ENCODE measurements at regions not wholly inside any gene's neighbourhood (a gene's known extent, or its start where the extent isn't known, plus 50 kb on each side); places are given as distances from the start of the nearest gene placed in this dataset.

GRCh38 chr18:30044496-30044895, 998.0 kb downstream of the DSC3 start:
- no peak overlapping the region for H3K27ac ChIP-seq
- no peak for TF ChIP-seq POLR2A (IDR thresholded peaks at IDR 0.05)
- TF ChIP-seq POLR2AphosphoS5 (IDR thresholded peaks at IDR 0.05), result no peak
- TF ChIP-seq CTCF (IDR thresholded peaks at IDR 0.05), result no peak
- TF ChIP-seq EP300 (IDR thresholded peaks at IDR 0.05), result no peak
- no peak for DNase-seq (ENCODE audit: low spot score in 2 of 2)
- H3K9me3 ChIP-seq, result no peaks in the 10 kb centered on the region
- H3K27me3 ChIP-seq, result no peaks in the 10 kb centered on the region
- 60% methylated on average over 5 of the region's 5 CpGs for WGBS
- H3K4me3 ChIP-seq, result no peak overlapping the region
- H3K36me3 ChIP-seq, result no peaks in the 10 kb centered on the region
- H3K4me1 ChIP-seq, result no peaks in the 10 kb centered on the region

GRCh38 chr18:30039201-30039600, 1003.3 kb downstream of the DSC3 start:
- H3K4me1 ChIP-seq, result no peaks in the 10 kb centered on the region
- H3K27ac ChIP-seq, result no peak overlapping the region
- H3K9me3 ChIP-seq, result no peaks in the 10 kb centered on the region
- no peak overlapping the region for H3K4me3 ChIP-seq
- no peaks in the 10 kb centered on the region for H3K27me3 ChIP-seq
- no peaks in the 10 kb centered on the region for H3K36me3 ChIP-seq
- no peak for DNase-seq (ENCODE audit: low spot score in 2 of 2)
- TF ChIP-seq POLR2A (IDR thresholded peaks at IDR 0.05) (no peak), CTCF (IDR thresholded peaks at IDR 0.05) (no peak), POLR2AphosphoS5 (IDR thresholded peaks at IDR 0.05) (no peak), EP300 (IDR thresholded peaks at IDR 0.05) (no peak)

- Histone ChIP-seq H3K4me3 (no peak overlapping the region), H3K27ac (no peak overlapping the region), H3K9me3 (no peaks in the 10 kb centered on the region), H3K27me3 (no peaks in the 10 kb centered on the region), H3K36me3 (no peaks in the 10 kb centered on the region), H3K4me1 (no peaks in the 10 kb centered on the region)
- TF ChIP-seq POLR2AphosphoS5 (IDR thresholded peaks at IDR 0.05) (no peak), POLR2A (IDR thresholded peaks at IDR 0.05) (no peak), EP300 (IDR thresholded peaks at IDR 0.05) (no peak), CTCF (IDR thresholded peaks at IDR 0.05) (no peak)
- DNase-seq (ENCODE audit: low spot score in 2 of 2), result no peak
- WGBS, result 92% methylated on average over 3 of the region's 3 CpGs
Measured at GRCh38 chr18:30034818-30035217, 1007.7 kb downstream of the DSC3 start.

GRCh38 chr18:30016179-30016578, 1026.4 kb downstream of the DSC3 start:
- TF ChIP-seq CTCF (IDR thresholded peaks at IDR 0.05) (no peak), POLR2A (IDR thresholded peaks at IDR 0.05) (no peak), EP300 (IDR thresholded peaks at IDR 0.05) (no peak), POLR2AphosphoS5 (IDR thresholded peaks at IDR 0.05) (no peak)
- no peaks in the 10 kb centered on the region for H3K27me3 ChIP-seq
- 58% methylated on average over 2 of the region's 2 CpGs for WGBS
- H3K9me3 ChIP-seq, result no peaks in the 10 kb centered on the region
- no peaks in the 10 kb centered on the region for H3K36me3 ChIP-seq
- H3K4me3 ChIP-seq, result no peak overlapping the region
- no peak overlapping the region for H3K27ac ChIP-seq
- H3K4me1 ChIP-seq, result no peaks in the 10 kb centered on the region
- no peak for DNase-seq (ENCODE audit: low spot score in 2 of 2)

GRCh38 chr18:30004965-30005364, 1037.6 kb downstream of the DSC3 start:
- Histone ChIP-seq H3K36me3 (no peaks in the 10 kb centered on the region), H3K4me3 (no peak overlapping the region), H3K4me1 (no peaks in the 10 kb centered on the region), H3K27me3 (no peaks in the 10 kb centered on the region), H3K9me3 (no peaks in the 10 kb centered on the region), H3K27ac (no peak overlapping the region)
- WGBS, result 80% methylated on average over 1 of the region's 1 CpG
- TF ChIP-seq POLR2AphosphoS5 (IDR thresholded peaks at IDR 0.05) (no peak), POLR2A (IDR thresholded peaks at IDR 0.05) (no peak), CTCF (IDR thresholded peaks at IDR 0.05) (no peak)
- no peak for DNase-seq (ENCODE audit: low spot score in 2 of 2)
